Kidney (tissue), 13 donors: ENCODE measurements at regions not wholly inside any gene's neighbourhood (a gene's known extent, or its start where the extent isn't known, plus 50 kb on each side); places are given as distances from the start of the nearest gene placed in this dataset.

Experiments
- DNase-seq, 5 donors: peaks; one replicate each; pipeline ENCODE4 v3.0.0-alpha.2; 2013 to 2020
- FAIRE-seq: peaks from 2 replicates; lab custom pipeline; 2012; peaks lifted over from hg19 to GRCh38; lab: Jason Lieb, UNC
- H3K27ac ChIP-seq, 2 donors: one replicate each; pipeline ENCODE4 v1.7.0; 2013; ENCODE audit warnings: low read depth in 2 of 2, low read length in 2 of 2, inconsistent platforms in 1 of 2
- H3K27me3 ChIP-seq: one replicate; pipeline ENCODE4 v1.7.1; 2013; ENCODE audit warnings: low read length, inconsistent platforms; ENCODE audit not compliant: control insufficient read depth, insufficient read depth
- H3K36me3 ChIP-seq, 3 donors: one replicate each; pipeline versions ENCODE4 v1.7.0 to v1.7.1; 2013; ENCODE audit warnings: low read length in 3 of 3, control low read depth in 1 of 3, inconsistent platforms in 1 of 3; ENCODE audit not compliant: insufficient read depth in 3 of 3, control insufficient read depth in 2 of 3
- H3K4me1 ChIP-seq, 3 donors: one replicate each; pipeline versions ENCODE4 v1.7.0 to v1.7.1; 2013; ENCODE audit warnings: low read length in 3 of 3, inconsistent platforms in 1 of 3, low read depth in 1 of 3; ENCODE audit not compliant: control insufficient read depth in 2 of 3, insufficient read depth in 2 of 3
- H3K4me3 ChIP-seq, 3 donors: one replicate each; pipeline versions ENCODE4 v1.7.0 to v1.8.1; 2013; ENCODE audit warnings: low read length in 3 of 3, control low read depth in 1 of 3, inconsistent platforms in 1 of 3
- H3K9ac ChIP-seq, 3 donors: one replicate each; pipeline versions ENCODE4 v1.7.0 to v1.7.1; 2013; ENCODE audit warnings: low read length in 3 of 3, control low read depth in 1 of 3, inconsistent platforms in 1 of 3
- H3K9me3 ChIP-seq, 3 donors: one replicate each; pipeline versions ENCODE4 v1.7.0 to v1.7.1; 2013; ENCODE audit warnings: low read length in 3 of 3, control low read depth in 1 of 3, inconsistent platforms in 1 of 3; ENCODE audit not compliant: control insufficient read depth in 2 of 3, insufficient read depth in 1 of 3
- intact Hi-C: fragments of 100-400 bp; cut with DNase I; formaldehyde crosslinking; loops from one replicate; pipeline ENCODE4 v1.11.1; 2022
- TF ChIP-seq, protein P1 (sequence below): IDR thresholded peaks from 3 replicates; pipeline ENCODE4 v1.5.1; 2012; ENCODE audit warnings: mild to moderate bottlenecking, moderate library complexity, borderline replicate concordance; ENCODE audit not compliant: insufficient read depth; ENCODE audit errors: extremely low read depth
- donor health status: control.
- donor health status: control.
- donor health status: control.
- donor health status: control.
- donor health status: control.
- donor health status: DM: yes; HTN: yes; CAD: no.
- donor health status: Normal renal cell carcinoma (clear cell type).

DNA sequence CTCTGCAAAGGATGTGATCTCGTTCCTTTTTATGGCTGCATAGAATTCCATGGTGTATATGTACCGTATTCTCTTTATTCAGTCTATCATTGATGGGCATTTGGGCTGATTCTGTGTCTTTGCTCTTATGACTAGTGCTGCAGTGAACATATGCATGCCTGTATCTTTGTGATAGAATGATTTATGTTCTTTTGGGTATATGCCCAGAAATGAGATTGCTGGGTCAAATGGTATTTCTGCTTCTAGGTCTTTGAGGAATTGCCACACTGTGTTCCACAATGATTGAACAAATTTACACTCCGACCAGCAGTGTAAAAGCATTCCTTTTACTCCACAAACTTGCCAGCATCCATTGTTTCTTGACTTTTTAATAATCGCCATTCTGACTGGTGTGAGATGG lies 60.2 kb upstream of the ADORA2B start:
- no peak overlapping the region for H3K27ac ChIP-seq
- FAIRE-seq (no peak), DNase-seq (no peak)
- H3K4me1 ChIP-seq: no peaks in the 10 kb centered on the region
- no peak overlapping the region for H3K4me3 ChIP-seq
- H3K9me3 ChIP-seq: no peaks in the 10 kb centered on the region
- no peaks in the 10 kb centered on the region for H3K27me3 ChIP-seq
- TF ChIP-seq, protein P1, sequence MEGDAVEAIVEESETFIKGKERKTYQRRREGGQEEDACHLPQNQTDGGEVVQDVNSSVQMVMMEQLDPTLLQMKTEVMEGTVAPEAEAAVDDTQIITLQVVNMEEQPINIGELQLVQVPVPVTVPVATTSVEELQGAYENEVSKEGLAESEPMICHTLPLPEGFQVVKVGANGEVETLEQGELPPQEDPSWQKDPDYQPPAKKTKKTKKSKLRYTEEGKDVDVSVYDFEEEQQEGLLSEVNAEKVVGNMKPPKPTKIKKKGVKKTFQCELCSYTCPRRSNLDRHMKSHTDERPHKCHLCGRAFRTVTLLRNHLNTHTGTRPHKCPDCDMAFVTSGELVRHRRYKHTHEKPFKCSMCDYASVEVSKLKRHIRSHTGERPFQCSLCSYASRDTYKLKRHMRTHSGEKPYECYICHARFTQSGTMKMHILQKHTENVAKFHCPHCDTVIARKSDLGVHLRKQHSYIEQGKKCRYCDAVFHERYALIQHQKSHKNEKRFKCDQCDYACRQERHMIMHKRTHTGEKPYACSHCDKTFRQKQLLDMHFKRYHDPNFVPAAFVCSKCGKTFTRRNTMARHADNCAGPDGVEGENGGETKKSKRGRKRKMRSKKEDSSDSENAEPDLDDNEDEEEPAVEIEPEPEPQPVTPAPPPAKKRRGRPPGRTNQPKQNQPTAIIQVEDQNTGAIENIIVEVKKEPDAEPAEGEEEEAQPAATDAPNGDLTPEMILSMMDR: no peak
- intact Hi-C loops: no loop called here
- no peak overlapping the region for H3K9ac ChIP-seq
- H3K36me3 ChIP-seq: no peaks in the 10 kb centered on the region

DNA sequence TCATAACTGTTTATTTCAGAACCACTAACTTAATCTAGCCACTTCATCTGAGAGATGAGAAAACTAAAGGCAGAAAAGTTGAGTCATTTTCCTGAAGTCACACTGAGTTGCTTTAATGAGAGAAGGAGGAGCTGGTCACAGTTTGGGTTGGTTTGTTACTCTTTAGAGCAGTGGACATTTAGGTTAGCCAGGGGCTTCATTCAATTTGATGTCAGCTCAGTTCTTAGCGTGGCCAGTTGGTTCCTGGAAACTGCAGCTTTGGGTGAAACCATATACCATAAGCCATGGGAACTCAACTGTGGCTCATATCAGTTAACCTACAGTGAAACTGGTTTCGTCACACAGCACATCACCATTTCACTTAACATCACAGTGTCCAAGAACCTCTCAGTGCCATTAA lies 59.2 kb upstream of the ADORA2B start:
- DNase-seq (no peak), FAIRE-seq (no peak)
- H3K4me1 ChIP-seq: no peaks in the 10 kb centered on the region
- H3K4me3 ChIP-seq: no peak overlapping the region
- no peaks in the 10 kb centered on the region for H3K9me3 ChIP-seq
- no peaks in the 10 kb centered on the region for H3K27me3 ChIP-seq
- no peak overlapping the region for H3K9ac ChIP-seq
- H3K27ac ChIP-seq: no peak overlapping the region
- TF ChIP-seq, protein P1: no peak
- no peaks in the 10 kb centered on the region for H3K36me3 ChIP-seq
- intact Hi-C loops: no loop called here

DNA sequence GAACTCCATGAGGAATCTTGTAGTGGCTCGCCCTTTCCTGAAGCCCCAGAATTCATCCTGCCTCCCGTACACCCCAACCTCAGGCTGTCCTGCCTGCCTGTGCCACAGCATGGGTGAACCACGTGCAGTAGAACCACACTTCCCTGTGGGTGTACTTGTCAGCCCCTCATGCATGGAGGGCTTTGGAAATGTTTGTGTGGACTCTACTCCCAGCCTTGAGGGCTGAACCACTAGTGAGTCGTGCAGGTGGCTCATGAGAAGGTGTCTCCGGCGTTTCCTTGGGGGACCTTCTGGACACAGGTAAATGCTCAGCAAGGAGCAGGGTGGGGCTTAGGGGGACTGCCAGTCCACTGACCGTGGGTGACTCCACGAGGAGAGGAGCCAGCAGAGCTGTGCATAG lies 58.7 kb upstream of the ADORA2B start:
- Histone ChIP-seq H3K9ac (no peak overlapping the region), H3K4me3 (no peak overlapping the region), H3K9me3 (no peaks in the 10 kb centered on the region), H3K27ac (no peak overlapping the region), H3K4me1 (no peaks in the 10 kb centered on the region), H3K27me3 (no peaks in the 10 kb centered on the region), H3K36me3 (no peaks in the 10 kb centered on the region)
- no peak for DNase-seq
- intact Hi-C loops: no loop called here
- no peak for FAIRE-seq
- TF ChIP-seq, protein P1: no peak

DNA sequence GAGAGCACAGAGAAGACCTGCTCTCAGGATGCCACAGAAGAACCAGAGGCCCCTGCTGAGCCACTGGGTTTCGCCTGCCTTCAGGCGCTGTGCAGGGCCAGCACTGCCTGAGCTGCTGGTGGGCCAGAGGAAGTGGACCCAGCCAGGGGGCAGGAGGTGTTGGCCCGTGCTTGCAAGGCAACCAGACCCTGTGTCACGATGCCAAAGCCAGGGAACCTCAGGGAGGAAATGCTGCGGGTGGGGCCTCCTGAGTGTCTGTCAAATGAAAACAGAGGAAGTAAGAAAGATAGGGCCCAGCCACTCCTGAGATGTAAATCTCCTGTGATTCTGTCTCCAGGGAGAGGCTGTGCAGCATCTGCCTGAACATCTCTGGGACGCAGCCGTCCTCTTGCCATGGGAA lies 58.1 kb upstream of the ADORA2B start:
- H3K4me1 ChIP-seq: no peaks in the 10 kb centered on the region
- FAIRE-seq (no peak), DNase-seq (peak in 1 of 5 donors; percentile 77)

More for the DNA sequence above, 58.1 kb upstream of the ADORA2B start:
- H3K9me3 ChIP-seq: no peaks in the 10 kb centered on the region
- intact Hi-C loops: no loop called here
- H3K4me3 ChIP-seq: no peak overlapping the region
- no peaks in the 10 kb centered on the region for H3K36me3 ChIP-seq
- H3K27ac ChIP-seq: no peak overlapping the region
- TF ChIP-seq, protein P1: no peak
- H3K27me3 ChIP-seq: no peaks in the 10 kb centered on the region
- H3K9ac ChIP-seq: no peak overlapping the region
